Psoas muscle (tissue), 7 donors: ENCODE measurements at regions not wholly inside any gene's neighbourhood (a gene's known extent, or its start where the extent isn't known, plus 50 kb on each side); places are given as distances from the start of the nearest gene placed in this dataset.

Experiments used
- ATAC-seq, 4 donors: fragments of 200-7000 bp; cut with Tn5 transposase; one replicate each; pipeline ENCODE4 v1.9.1; 2020; ENCODE audit warnings: moderate library complexity in 3 of 4, mild to moderate bottlenecking in 2 of 4
- DNase-seq, 2 donors: peaks; one replicate each; pipeline ENCODE4 v3.0.0-alpha.2; 2020
- H3K27ac ChIP-seq: fragments of 200-600 bp; one replicate; pipeline ENCODE4 v1.8.0; 2022
- H3K27me3 ChIP-seq, 3 donors: fragments of 200-600 bp in 1 of 3; one replicate each; pipeline versions ENCODE4 v1.6.1 to v1.8.0; 2013 to 2022; ENCODE audit warnings: low read length in 2 of 3, mild to moderate bottlenecking in 2 of 3, moderate library complexity in 1 of 3; ENCODE audit not compliant: insufficient read depth in 3 of 3
- H3K36me3 ChIP-seq, 2 donors: fragments of 200-600 bp in 1 of 2; one replicate each; pipeline versions ENCODE4 v1.6.1 to v1.8.0; 2013 to 2022; ENCODE audit warnings: low read depth in 1 of 2, mild to moderate bottlenecking in 1 of 2, moderate library complexity in 1 of 2; ENCODE audit not compliant: insufficient read depth in 1 of 2
- H3K4me1 ChIP-seq: fragments of 200-600 bp; one replicate; pipeline ENCODE4 v1.8.0; 2022
- H3K4me3 ChIP-seq: fragments of 200-600 bp; one replicate; pipeline ENCODE4 v1.8.0; 2022; ENCODE audit warnings: mild to moderate bottlenecking
- H3K9me3 ChIP-seq: fragments of 200-600 bp; one replicate; pipeline ENCODE4 v1.8.0; 2022
- WGBS, 3 donors: extraction: QIAGEN DNeasy Blood & Tissue Kit; methylation state at CpG; one replicate each; pipeline versions ENCODE4 v1.1.6 to v1.1.7; 2013; 5-methylcytosine and 5-hydroxymethylcytosine counted together
- intact Hi-C, 2 donors: fragments of 100-400 bp; cut with DNase I; formaldehyde crosslinking; loops; one replicate each; pipeline versions ENCODE4 v1.11.0 to v1.14.2; 2022
- TF ChIP-seq, protein P1 (sequence below): fragments of 200-600 bp; IDR thresholded peaks from one replicate; pipeline ENCODE4 v1.8.0; 2022; ENCODE audit warnings: antibody characterized with exemption
- donor health status: healthy with polysubstance abuse.
- donor health status: DM: no; HTN: no; CAD: no; lungs with moderate emphysema.
- donor health status: Bipolar disorder and iron deficiency.
- donor health status: healthy.
- donor health status: DM: yes; HTN: yes; CAD: no.
- donor health status: DM: no; HTN: no; CAD: no.
- donor health status: DM: yes; HTN: yes; CAD: no.

GRCh38 chr11:122205036-122205435 lies 89.0 kb upstream of the BLID start:
- no peak overlapping the region for H3K4me3 ChIP-seq
- H3K27ac ChIP-seq: no peak overlapping the region
- TF ChIP-seq, protein P1, sequence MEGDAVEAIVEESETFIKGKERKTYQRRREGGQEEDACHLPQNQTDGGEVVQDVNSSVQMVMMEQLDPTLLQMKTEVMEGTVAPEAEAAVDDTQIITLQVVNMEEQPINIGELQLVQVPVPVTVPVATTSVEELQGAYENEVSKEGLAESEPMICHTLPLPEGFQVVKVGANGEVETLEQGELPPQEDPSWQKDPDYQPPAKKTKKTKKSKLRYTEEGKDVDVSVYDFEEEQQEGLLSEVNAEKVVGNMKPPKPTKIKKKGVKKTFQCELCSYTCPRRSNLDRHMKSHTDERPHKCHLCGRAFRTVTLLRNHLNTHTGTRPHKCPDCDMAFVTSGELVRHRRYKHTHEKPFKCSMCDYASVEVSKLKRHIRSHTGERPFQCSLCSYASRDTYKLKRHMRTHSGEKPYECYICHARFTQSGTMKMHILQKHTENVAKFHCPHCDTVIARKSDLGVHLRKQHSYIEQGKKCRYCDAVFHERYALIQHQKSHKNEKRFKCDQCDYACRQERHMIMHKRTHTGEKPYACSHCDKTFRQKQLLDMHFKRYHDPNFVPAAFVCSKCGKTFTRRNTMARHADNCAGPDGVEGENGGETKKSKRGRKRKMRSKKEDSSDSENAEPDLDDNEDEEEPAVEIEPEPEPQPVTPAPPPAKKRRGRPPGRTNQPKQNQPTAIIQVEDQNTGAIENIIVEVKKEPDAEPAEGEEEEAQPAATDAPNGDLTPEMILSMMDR: no peak
- peaks cover 34% of the 10 kb centered on the region for H3K4me1 ChIP-seq
- no peaks in the 10 kb centered on the region for H3K27me3 ChIP-seq
- intact Hi-C loops: no loop called here
- no peak for DNase-seq
- H3K36me3 ChIP-seq: no peaks in the 10 kb centered on the region
- no peaks in the 10 kb centered on the region for H3K9me3 ChIP-seq
- 57 to 69% (median 59%) methylated on average over 5 of the region's 5 CpGs for WGBS, 3 donors
- ATAC-seq: no peak

DNA sequence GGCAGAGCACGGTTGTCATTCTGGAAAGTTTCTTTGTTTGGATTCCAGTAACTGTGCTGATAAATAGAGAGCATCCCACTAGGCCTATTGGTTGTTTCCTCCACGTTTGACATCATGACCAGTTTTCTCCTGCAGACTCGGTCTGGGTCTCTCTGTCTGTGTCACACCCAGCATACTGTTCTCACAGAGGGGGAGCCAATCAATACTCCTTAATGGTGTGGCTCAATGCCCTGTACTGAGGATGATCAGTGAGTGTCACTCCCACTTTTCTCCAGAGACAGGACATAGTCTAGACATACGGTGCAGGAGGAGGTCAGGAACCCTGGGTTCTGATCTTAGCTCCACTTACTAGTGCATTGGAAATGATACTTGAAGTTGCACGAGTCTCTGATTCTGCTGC lies 88.2 kb upstream of the BLID start:
- H3K36me3 ChIP-seq: no peaks in the 10 kb centered on the region
- no peaks in the 10 kb centered on the region for H3K9me3 ChIP-seq
- H3K4me3 ChIP-seq: no peak overlapping the region
- 84 to 94% (median 84%) methylated on average over 5 of the region's 5 CpGs for WGBS, 3 donors
- intact Hi-C loops: loop anchor here (5.0 kb wide), 2 partner anchors 102 to 182 kb away; no protein-coding TSS in a partner anchor
- ATAC-seq (no peak), DNase-seq (no peak)
- H3K27me3 ChIP-seq: no peaks in the 10 kb centered on the region
- TF ChIP-seq, protein P1: no peak
- H3K4me1 ChIP-seq: peaks cover 26% of the 10 kb centered on the region
- H3K27ac ChIP-seq: no peak overlapping the region

GRCh38 chr11:122202951-122203456 lies 87.0 kb upstream of the BLID start:
- no peaks in the 10 kb centered on the region for H3K36me3 ChIP-seq
- peak; percentile 70 to 83 for DNase-seq
- peak; percentile 92 to 96 (median 94) for ATAC-seq
- H3K27me3 ChIP-seq: no peaks in the 10 kb centered on the region
- intact Hi-C loops: loop anchor here (1.0 to 5.0 kb wide), 5 partner anchors 98 to 548 kb away; no protein-coding TSS in a partner anchor
- WGBS, 3 donors: 14 to 24% (median 15%) methylated on average over 19 of the region's 19 CpGs
- TF ChIP-seq, protein P1: peak; percentile 98
- H3K27ac ChIP-seq: no peak overlapping the region
- H3K4me3 ChIP-seq: peak overlapping the region; percentile 54
- H3K4me1 ChIP-seq: peaks cover 15% of the 10 kb centered on the region
- no peaks in the 10 kb centered on the region for H3K9me3 ChIP-seq

- DNase-seq (no peak), ATAC-seq (peak; percentile 18 to 47 (median 28))
- peak overlapping the region; percentile 54 for H3K4me3 ChIP-seq
- H3K36me3 ChIP-seq: no peaks in the 10 kb centered on the region
- no peaks in the 10 kb centered on the region for H3K9me3 ChIP-seq
- WGBS, 3 donors: 26 to 51% (median 36%) methylated on average over 16 of the region's 16 CpGs
- no peaks in the 10 kb centered on the region for H3K27me3 ChIP-seq
- TF ChIP-seq, protein P1: no peak
- intact Hi-C loops: loop anchor here (2.0 to 5.0 kb wide), 4 partner anchors 98 to 546 kb away; no protein-coding TSS in a partner anchor
- peaks cover 10% of the 10 kb centered on the region for H3K4me1 ChIP-seq
- no peak overlapping the region for H3K27ac ChIP-seq
Measured at GRCh38 chr11:122202161-122202950, 86.3 kb upstream of the BLID start.
